ENCODE measurements at regions not wholly inside any gene's neighbourhood (a gene's known extent, or its start where the extent isn't known, plus 50 kb on each side); places are given as distances from the start of the nearest gene placed in this dataset.

GRCh38 chr4:13117185-13117584, 367.0 kb downstream of the RAB28 start:
- TF ChIP-seq ESRRA (IDR thresholded peaks at IDR 0.05; ENCODE audit: borderline replicate concordance, low read depth) (no peak), ZNF274 (IDR thresholded peaks at IDR 0.05; ENCODE audit: borderline replicate concordance, low read depth, low read length) (no peak), POLR2A (conservative IDR thresholded peaks at IDR 0.05) (no peak), ZBTB7A (IDR thresholded peaks at IDR 0.05; ENCODE audit: borderline replicate concordance, control insufficient read depth, low read depth, low read length) (no peak), SMAD1 (IDR thresholded peaks at IDR 0.05; ENCODE audit: low read depth, low read length, partially characterized antibody) (no peak), ATF3 (IDR thresholded peaks at IDR 0.05) (no peak), ATF3 (CRISPR knock-in tag; conservative IDR thresholded peaks at IDR 0.05) (no peak), EGR1 (conservative IDR thresholded peaks at IDR 0.05) (no peak), COPS2 (conservative IDR thresholded peaks at IDR 0.05) (no peak), ZFX (CRISPR knock-in tag; IDR thresholded peaks at IDR 0.05) (no peak), EHMT2 (IDR thresholded peaks at IDR 0.05) (no peak)
- TF ChIP-seq, protein P1, sequence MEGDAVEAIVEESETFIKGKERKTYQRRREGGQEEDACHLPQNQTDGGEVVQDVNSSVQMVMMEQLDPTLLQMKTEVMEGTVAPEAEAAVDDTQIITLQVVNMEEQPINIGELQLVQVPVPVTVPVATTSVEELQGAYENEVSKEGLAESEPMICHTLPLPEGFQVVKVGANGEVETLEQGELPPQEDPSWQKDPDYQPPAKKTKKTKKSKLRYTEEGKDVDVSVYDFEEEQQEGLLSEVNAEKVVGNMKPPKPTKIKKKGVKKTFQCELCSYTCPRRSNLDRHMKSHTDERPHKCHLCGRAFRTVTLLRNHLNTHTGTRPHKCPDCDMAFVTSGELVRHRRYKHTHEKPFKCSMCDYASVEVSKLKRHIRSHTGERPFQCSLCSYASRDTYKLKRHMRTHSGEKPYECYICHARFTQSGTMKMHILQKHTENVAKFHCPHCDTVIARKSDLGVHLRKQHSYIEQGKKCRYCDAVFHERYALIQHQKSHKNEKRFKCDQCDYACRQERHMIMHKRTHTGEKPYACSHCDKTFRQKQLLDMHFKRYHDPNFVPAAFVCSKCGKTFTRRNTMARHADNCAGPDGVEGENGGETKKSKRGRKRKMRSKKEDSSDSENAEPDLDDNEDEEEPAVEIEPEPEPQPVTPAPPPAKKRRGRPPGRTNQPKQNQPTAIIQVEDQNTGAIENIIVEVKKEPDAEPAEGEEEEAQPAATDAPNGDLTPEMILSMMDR (IDR thresholded peaks at IDR 0.05 in 2 of 3, conservative IDR thresholded peaks at IDR 0.05 in 1 of 3; ENCODE audit: insufficient read depth in 2 of 3, low read depth in 1 of 3, low read length in 3 of 3) = no peak

Data from K562 (cell line).